ENCODE measurements at regions not wholly inside any gene's neighbourhood (a gene's known extent, or its start where the extent isn't known, plus 50 kb on each side); places are given as distances from the start of the nearest gene placed in this dataset.

DNA sequence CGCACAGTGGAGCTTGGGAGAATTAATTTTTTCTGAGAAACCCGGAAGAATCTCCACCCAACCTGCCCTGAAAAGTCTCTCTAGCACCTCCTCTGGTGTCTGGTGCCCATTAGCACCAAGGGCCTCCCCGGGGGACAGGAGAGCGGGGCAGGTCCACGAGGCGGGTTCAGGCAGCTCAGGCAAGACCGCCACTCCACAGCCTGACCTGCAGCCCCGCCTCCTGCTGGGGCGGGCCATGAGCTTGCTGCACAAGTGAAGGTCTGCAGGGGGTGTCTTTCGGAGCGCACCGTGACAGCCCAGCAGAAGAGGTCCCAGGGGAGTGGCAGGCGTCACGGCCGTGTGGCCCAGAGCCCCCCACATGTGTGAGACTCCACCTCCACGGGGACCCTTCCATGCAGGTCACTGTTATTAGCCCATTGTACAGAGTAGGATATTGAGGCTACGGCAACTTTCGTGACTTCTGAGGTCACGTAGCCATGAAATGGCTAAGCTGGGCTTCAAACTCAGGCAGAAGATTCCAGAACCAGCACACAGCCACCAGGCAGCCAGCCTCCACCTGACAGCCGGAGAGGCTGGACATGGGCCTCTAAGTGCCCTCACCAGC, 63.9 kb upstream of the SLCO4A1 start:
- TF ChIP-seq, protein P1, sequence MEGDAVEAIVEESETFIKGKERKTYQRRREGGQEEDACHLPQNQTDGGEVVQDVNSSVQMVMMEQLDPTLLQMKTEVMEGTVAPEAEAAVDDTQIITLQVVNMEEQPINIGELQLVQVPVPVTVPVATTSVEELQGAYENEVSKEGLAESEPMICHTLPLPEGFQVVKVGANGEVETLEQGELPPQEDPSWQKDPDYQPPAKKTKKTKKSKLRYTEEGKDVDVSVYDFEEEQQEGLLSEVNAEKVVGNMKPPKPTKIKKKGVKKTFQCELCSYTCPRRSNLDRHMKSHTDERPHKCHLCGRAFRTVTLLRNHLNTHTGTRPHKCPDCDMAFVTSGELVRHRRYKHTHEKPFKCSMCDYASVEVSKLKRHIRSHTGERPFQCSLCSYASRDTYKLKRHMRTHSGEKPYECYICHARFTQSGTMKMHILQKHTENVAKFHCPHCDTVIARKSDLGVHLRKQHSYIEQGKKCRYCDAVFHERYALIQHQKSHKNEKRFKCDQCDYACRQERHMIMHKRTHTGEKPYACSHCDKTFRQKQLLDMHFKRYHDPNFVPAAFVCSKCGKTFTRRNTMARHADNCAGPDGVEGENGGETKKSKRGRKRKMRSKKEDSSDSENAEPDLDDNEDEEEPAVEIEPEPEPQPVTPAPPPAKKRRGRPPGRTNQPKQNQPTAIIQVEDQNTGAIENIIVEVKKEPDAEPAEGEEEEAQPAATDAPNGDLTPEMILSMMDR (IDR thresholded peaks at IDR 0.05): no peak
- no peak for TF ChIP-seq GRHL2 (CRISPR knock-in tag; IDR thresholded peaks at IDR 0.05; ENCODE audit: insufficient replicate concordance, severe bottlenecking)
- no peak for TF ChIP-seq KAT7 (CRISPR knock-in tag; IDR thresholded peaks at IDR 0.05; ENCODE audit: borderline replicate concordance)
- no peak for TF ChIP-seq JUN (CRISPR knock-in tag; IDR thresholded peaks at IDR 0.05)
- TF ChIP-seq, protein P2, sequence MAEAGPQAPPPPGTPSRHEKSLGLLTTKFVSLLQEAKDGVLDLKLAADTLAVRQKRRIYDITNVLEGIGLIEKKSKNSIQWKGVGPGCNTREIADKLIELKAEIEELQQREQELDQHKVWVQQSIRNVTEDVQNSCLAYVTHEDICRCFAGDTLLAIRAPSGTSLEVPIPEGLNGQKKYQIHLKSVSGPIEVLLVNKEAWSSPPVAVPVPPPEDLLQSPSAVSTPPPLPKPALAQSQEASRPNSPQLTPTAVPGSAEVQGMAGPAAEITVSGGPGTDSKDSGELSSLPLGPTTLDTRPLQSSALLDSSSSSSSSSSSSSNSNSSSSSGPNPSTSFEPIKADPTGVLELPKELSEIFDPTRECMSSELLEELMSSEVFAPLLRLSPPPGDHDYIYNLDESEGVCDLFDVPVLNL (CRISPR knock-in tag; IDR thresholded peaks at IDR 0.05; ENCODE audit: borderline replicate concordance, low read depth): no peak
- TF ChIP-seq, protein P3, sequence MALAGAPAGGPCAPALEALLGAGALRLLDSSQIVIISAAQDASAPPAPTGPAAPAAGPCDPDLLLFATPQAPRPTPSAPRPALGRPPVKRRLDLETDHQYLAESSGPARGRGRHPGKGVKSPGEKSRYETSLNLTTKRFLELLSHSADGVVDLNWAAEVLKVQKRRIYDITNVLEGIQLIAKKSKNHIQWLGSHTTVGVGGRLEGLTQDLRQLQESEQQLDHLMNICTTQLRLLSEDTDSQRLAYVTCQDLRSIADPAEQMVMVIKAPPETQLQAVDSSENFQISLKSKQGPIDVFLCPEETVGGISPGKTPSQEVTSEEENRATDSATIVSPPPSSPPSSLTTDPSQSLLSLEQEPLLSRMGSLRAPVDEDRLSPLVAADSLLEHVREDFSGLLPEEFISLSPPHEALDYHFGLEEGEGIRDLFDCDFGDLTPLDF (CRISPR knock-in tag; IDR thresholded peaks at IDR 0.05): no peak
- no peak for TF ChIP-seq ATF1 (CRISPR knock-in tag; IDR thresholded peaks at IDR 0.05)
- TF ChIP-seq, protein P4, sequence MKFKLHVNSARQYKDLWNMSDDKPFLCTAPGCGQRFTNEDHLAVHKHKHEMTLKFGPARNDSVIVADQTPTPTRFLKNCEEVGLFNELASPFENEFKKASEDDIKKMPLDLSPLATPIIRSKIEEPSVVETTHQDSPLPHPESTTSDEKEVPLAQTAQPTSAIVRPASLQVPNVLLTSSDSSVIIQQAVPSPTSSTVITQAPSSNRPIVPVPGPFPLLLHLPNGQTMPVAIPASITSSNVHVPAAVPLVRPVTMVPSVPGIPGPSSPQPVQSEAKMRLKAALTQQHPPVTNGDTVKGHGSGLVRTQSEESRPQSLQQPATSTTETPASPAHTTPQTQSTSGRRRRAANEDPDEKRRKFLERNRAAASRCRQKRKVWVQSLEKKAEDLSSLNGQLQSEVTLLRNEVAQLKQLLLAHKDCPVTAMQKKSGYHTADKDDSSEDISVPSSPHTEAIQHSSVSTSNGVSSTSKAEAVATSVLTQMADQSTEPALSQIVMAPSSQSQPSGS (CRISPR knock-in tag; IDR thresholded peaks at IDR 0.05; ENCODE audit: borderline replicate concordance, low read depth): no peak
- TF ChIP-seq, protein P5, sequence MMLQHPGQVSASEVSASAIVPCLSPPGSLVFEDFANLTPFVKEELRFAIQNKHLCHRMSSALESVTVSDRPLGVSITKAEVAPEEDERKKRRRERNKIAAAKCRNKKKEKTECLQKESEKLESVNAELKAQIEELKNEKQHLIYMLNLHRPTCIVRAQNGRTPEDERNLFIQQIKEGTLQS (CRISPR knock-in tag; conservative IDR thresholded peaks at IDR 0.05): no peak
- TF ChIP-seq, protein P6, sequence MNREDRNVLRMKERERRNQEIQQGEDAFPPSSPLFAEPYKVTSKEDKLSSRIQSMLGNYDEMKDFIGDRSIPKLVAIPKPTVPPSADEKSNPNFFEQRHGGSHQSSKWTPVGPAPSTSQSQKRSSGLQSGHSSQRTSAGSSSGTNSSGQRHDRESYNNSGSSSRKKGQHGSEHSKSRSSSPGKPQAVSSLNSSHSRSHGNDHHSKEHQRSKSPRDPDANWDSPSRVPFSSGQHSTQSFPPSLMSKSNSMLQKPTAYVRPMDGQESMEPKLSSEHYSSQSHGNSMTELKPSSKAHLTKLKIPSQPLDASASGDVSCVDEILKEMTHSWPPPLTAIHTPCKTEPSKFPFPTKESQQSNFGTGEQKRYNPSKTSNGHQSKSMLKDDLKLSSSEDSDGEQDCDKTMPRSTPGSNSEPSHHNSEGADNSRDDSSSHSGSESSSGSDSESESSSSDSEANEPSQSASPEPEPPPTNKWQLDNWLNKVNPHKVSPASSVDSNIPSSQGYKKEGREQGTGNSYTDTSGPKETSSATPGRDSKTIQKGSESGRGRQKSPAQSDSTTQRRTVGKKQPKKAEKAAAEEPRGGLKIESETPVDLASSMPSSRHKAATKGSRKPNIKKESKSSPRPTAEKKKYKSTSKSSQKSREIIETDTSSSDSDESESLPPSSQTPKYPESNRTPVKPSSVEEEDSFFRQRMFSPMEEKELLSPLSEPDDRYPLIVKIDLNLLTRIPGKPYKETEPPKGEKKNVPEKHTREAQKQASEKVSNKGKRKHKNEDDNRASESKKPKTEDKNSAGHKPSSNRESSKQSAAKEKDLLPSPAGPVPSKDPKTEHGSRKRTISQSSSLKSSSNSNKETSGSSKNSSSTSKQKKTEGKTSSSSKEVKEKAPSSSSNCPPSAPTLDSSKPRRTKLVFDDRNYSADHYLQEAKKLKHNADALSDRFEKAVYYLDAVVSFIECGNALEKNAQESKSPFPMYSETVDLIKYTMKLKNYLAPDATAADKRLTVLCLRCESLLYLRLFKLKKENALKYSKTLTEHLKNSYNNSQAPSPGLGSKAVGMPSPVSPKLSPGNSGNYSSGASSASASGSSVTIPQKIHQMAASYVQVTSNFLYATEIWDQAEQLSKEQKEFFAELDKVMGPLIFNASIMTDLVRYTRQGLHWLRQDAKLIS (CRISPR knock-in tag; IDR thresholded peaks at IDR 0.05; ENCODE audit: borderline replicate concordance): no peak
